Thyroid gland (tissue), 4 donors: ENCODE measurements at regions not wholly inside any gene's neighbourhood (a gene's known extent, or its start where the extent isn't known, plus 50 kb on each side); places are given as distances from the start of the nearest gene placed in this dataset.

Experiments
- DNase-seq, 2 donors: peaks; one replicate each; pipeline ENCODE4 v3.0.0-alpha.2; 2019
- H3K27ac ChIP-seq, 3 donors: fragments of 200-600 bp; sonication (generic); 1 replicate in 2 of 3; 2 replicates in 1 of 3; pipeline ENCODE4 v1.5.1; 2016 to 2019; ENCODE audit warnings: mild to moderate bottlenecking in 1 of 3, moderate library complexity in 1 of 3
- H3K27me3 ChIP-seq: fragments of 200-600 bp; sonication (generic); one replicate; pipeline ENCODE4 v1.5.1; 2019
- H3K36me3 ChIP-seq, 2 donors: fragments of 200-600 bp; sonication (generic); one replicate each; pipeline ENCODE4 v1.5.1; 2016 to 2019
- H3K4me1 ChIP-seq, 2 donors: fragments of 200-600 bp; sonication (generic); one replicate each; pipeline ENCODE4 v1.5.1; 2017 to 2019
- H3K4me3 ChIP-seq, 3 donors: fragments of 200-600 bp; sonication (generic); replicated peaks in 1 of 3; 1 replicate in 2 of 3; 2 replicates in 1 of 3; pipeline ENCODE4 v1.5.1; 2016; ENCODE audit warnings: mild to moderate bottlenecking in 1 of 3
- H3K9me3 ChIP-seq: fragments of 200-600 bp; sonication (generic); one replicate; pipeline ENCODE4 v1.5.1; 2017
- CTCF ChIP-seq, 6 experiments: fragments of 200-600 bp in 3 of 6; fragments of 450-650 bp in 3 of 6; sonication (generic) in 3 of 6; IDR thresholded peaks; one replicate each; pipeline ENCODE4 v1.5.1; 2016 to 2019; ENCODE audit warnings: antibody characterized with exemption in 6 of 6, mild to moderate bottlenecking in 2 of 6, inconsistent platforms in 1 of 6, moderate library complexity in 1 of 6
- POLR2A ChIP-seq, 2 donors: fragments of 450-650 bp; IDR thresholded peaks; one replicate each; pipeline ENCODE4 v1.6.1; 2017; ENCODE audit warnings: antibody characterized with exemption in 2 of 2, mild to moderate bottlenecking in 2 of 2, moderate library complexity in 1 of 2
- WGBS, 2 donors: methylation state at CpG; one replicate each; pipeline ENCODE4 v1.1.5; 2017; 5-methylcytosine and 5-hydroxymethylcytosine counted together
- intact Hi-C: fragments of 100-400 bp; cut with DNase I; formaldehyde crosslinking; loops from one replicate; pipeline ENCODE4 v1.15.1; 2023

GRCh38 chr13:37984357-37984756 is 114.8 kb upstream of the TRPC4 start:
- TF ChIP-seq CTCF (IDR thresholded peaks at IDR 0.05) (no peak), POLR2A (IDR thresholded peaks at IDR 0.05) (no peak)
- intact Hi-C loops, result no loop called here

GRCh38 chr13:37981932-37982331 is 112.4 kb upstream of the TRPC4 start:
- no peak overlapping the region for H3K4me3 ChIP-seq
- no peak for DNase-seq
- no peaks in the 10 kb centered on the region for H3K27me3 ChIP-seq
- no peaks in the 10 kb centered on the region for H3K9me3 ChIP-seq
- H3K4me1 ChIP-seq, result no peaks in the 10 kb centered on the region
- TF ChIP-seq POLR2A (IDR thresholded peaks at IDR 0.05), result no peak
- no peak for TF ChIP-seq CTCF (IDR thresholded peaks at IDR 0.05)
- intact Hi-C loops, result no loop called here
- H3K27ac ChIP-seq, result no peak overlapping the region
- no peaks in the 10 kb centered on the region for H3K36me3 ChIP-seq

More at GRCh38 chr13:37984357-37984756, 114.8 kb upstream of the TRPC4 start:
- H3K27me3 ChIP-seq, result no peaks in the 10 kb centered on the region
- no peak overlapping the region for H3K27ac ChIP-seq
- no peak for DNase-seq
- WGBS, 2 donors, result 88 to 90% methylated on average over 6 of the region's 6 CpGs
- no peak overlapping the region for H3K4me3 ChIP-seq
- no peaks in the 10 kb centered on the region for H3K4me1 ChIP-seq
- H3K9me3 ChIP-seq, result no peaks in the 10 kb centered on the region
- no peaks in the 10 kb centered on the region for H3K36me3 ChIP-seq

- intact Hi-C loops, result no loop called here
- H3K4me3 ChIP-seq, result no peak overlapping the region
- H3K4me1 ChIP-seq, result no peaks in the 10 kb centered on the region
- no peaks in the 10 kb centered on the region for H3K27me3 ChIP-seq
- no peaks in the 10 kb centered on the region for H3K9me3 ChIP-seq
- 63 to 79% methylated on average over 2 of the region's 2 CpGs for WGBS, 2 donors
- no peak for TF ChIP-seq CTCF (IDR thresholded peaks at IDR 0.05)
- TF ChIP-seq POLR2A (IDR thresholded peaks at IDR 0.05), result no peak
- no peaks in the 10 kb centered on the region for H3K36me3 ChIP-seq
- H3K27ac ChIP-seq, result no peak overlapping the region
- no peak for DNase-seq
Measured at GRCh38 chr13:37978680-37979079, 109.1 kb upstream of the TRPC4 start.

- DNase-seq, result no peak
- intact Hi-C loops, result no loop called here
- Histone ChIP-seq H3K4me3 (no peak overlapping the region), H3K4me1 (no peaks in the 10 kb centered on the region), H3K36me3 (no peaks in the 10 kb centered on the region), H3K27me3 (no peaks in the 10 kb centered on the region), H3K9me3 (no peaks in the 10 kb centered on the region), H3K27ac (no peak overlapping the region)
- WGBS, 2 donors, result 64 to 69% methylated on average over 2 of the region's 2 CpGs
- TF ChIP-seq POLR2A (IDR thresholded peaks at IDR 0.05) (no peak), CTCF (IDR thresholded peaks at IDR 0.05) (no peak)
Measured at GRCh38 chr13:37968555-37968954, 99.0 kb upstream of the TRPC4 start.

GRCh38 chr13:37966266-37966665 is 96.7 kb upstream of the TRPC4 start:
- Histone ChIP-seq H3K36me3 (no peaks in the 10 kb centered on the region), H3K4me1 (no peaks in the 10 kb centered on the region), H3K27ac (no peak overlapping the region), H3K27me3 (no peaks in the 10 kb centered on the region), H3K9me3 (no peaks in the 10 kb centered on the region), H3K4me3 (no peak overlapping the region)
- TF ChIP-seq CTCF (IDR thresholded peaks at IDR 0.05), result no peak
- no peak for DNase-seq
- intact Hi-C loops, result no loop called here
- WGBS, 2 donors, result 96 to 97% methylated on average over 1 of the region's 1 CpG
